ENCODE measurements at regions not wholly inside any gene's neighbourhood (a gene's known extent, or its start where the extent isn't known, plus 50 kb on each side); places are given as distances from the start of the nearest gene placed in this dataset.

DNA sequence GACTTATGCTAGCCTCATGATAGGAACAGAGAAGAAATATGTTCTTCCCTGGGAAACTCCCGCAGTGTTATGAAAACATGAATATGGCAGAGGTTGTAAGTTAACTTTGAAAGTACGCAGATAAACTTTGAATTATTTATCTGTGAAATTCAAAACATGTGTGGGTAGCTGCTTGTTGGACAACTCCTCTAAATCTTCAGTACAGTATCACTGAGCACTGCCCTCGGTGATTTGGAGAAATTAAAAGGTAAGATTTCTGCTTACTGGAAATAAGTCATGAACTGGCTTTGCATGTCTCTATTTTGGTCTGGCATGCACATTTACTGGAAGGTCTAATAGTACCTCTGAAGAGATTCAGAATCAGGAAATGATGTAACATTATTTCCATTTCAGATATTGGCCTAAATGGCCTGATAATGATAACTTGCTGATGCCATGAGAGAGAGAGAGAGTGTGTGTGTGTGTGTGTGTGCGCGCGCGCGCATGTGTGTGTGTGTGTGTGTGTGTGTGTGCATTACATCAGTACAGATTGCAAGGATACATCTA lies 1441.9 kb upstream of the FLRT2 start:
- TF ChIP-seq POLR2A (IDR thresholded peaks at IDR 0.05; ENCODE audit: low read depth, low read length) (no peak), POLR2AphosphoS5 (IDR thresholded peaks at IDR 0.05; ENCODE audit: low read depth, low read length) (no peak), PAX5 (IDR thresholded peaks at IDR 0.05; ENCODE audit: insufficient read depth, low read length, severe bottlenecking) (no peak), TAF1 (IDR thresholded peaks at IDR 0.05; ENCODE audit: low read depth, low read length) (no peak)

All from GM12891 (cell line).